Tibial nerve (tissue), 3 donors: ENCODE measurements at regions not wholly inside any gene's neighbourhood (a gene's known extent, or its start where the extent isn't known, plus 50 kb on each side); places are given as distances from the start of the nearest gene placed in this dataset.

Source experiments
- CTCF ChIP-seq, 5 experiments: fragments of 200-600 bp in 3 of 5; fragments of 450-650 bp in 2 of 5; sonication (generic) in 3 of 5; IDR thresholded peaks; one replicate each; pipeline ENCODE4 v1.5.1; 2016 to 2019; ENCODE audit warnings: antibody characterized with exemption in 5 of 5, mild to moderate bottlenecking in 3 of 5, moderate library complexity in 2 of 5
- POLR2A ChIP-seq, 2 donors: fragments of 450-650 bp; IDR thresholded peaks; one replicate each; pipeline ENCODE4 v1.6.1; 2017; ENCODE audit warnings: antibody characterized with exemption in 2 of 2, mild to moderate bottlenecking in 2 of 2, moderate library complexity in 2 of 2

GRCh38 chr5:88984040-88984439 lies 101.1 kb upstream of the MEF2C start:
- TF ChIP-seq CTCF (IDR thresholded peaks at IDR 0.05) (no peak), POLR2A (IDR thresholded peaks at IDR 0.05) (no peak)
